Sigmoid colon (tissue), 4 donors: ENCODE measurements at regions not wholly inside any gene's neighbourhood (a gene's known extent, or its start where the extent isn't known, plus 50 kb on each side); places are given as distances from the start of the nearest gene placed in this dataset.

Source experiments
- CTCF ChIP-seq, 4 experiments: fragments of 450-650 bp in 3 of 4; fragments of 200-600 bp in 1 of 4; IDR thresholded peaks; one replicate each; pipeline ENCODE4 v1.5.1; 2016 to 2019; ENCODE audit warnings: antibody characterized with exemption in 4 of 4, mild to moderate bottlenecking in 3 of 4, moderate library complexity in 2 of 4
- EP300 ChIP-seq, 4 donors: sonication (generic); formaldehyde crosslinking; IDR thresholded peaks; one replicate each; pipeline ENCODE4 v1.6.1; 2017; ENCODE audit warnings: antibody characterized with exemption in 4 of 4
- POLR2A ChIP-seq, 2 donors: fragments of 450-650 bp; IDR thresholded peaks; one replicate each; pipeline ENCODE4 v1.6.1; 2016; ENCODE audit warnings: antibody characterized with exemption in 2 of 2, mild to moderate bottlenecking in 2 of 2, moderate library complexity in 2 of 2

GRCh38 chr3:16741890-16742289 lies 136.7 kb upstream of the DAZL start:
- TF ChIP-seq POLR2A (IDR thresholded peaks at IDR 0.05), result no peak
- no peak for TF ChIP-seq EP300 (IDR thresholded peaks at IDR 0.05)
- no peak for TF ChIP-seq CTCF (IDR thresholded peaks at IDR 0.05)
